IMR-90 (cell line): ENCODE measurements at regions not wholly inside any gene's neighbourhood (a gene's known extent, or its start where the extent isn't known, plus 50 kb on each side); places are given as distances from the start of the nearest gene placed in this dataset.

ENCODE experiments used
- CEBPB ChIP-seq: IDR thresholded peaks from 2 replicates; pipeline ENCODE4 v1.6.1; 2012; ENCODE audit warnings: low read depth, low read length, improper control_type of control experiment
- CHD1 ChIP-seq: IDR thresholded peaks from 2 replicates; pipeline ENCODE4 v1.6.1; 2012; ENCODE audit warnings: low read depth, low read length, improper control_type of control experiment
- FOS ChIP-seq: fragments of 150-350 bp; IDR thresholded peaks from 2 replicates; pipeline ENCODE4 v1.6.1; 2016; ENCODE audit warnings: low read depth, low read length
- MAFK ChIP-seq: IDR thresholded peaks from 2 replicates; pipeline ENCODE4 v1.6.1; 2012; ENCODE audit warnings: low read depth, low read length, improper control_type of control experiment
- NFE2L2 ChIP-seq: fragments of 150-350 bp; IDR thresholded peaks from 2 replicates; pipeline ENCODE4 v1.6.1; 2016; ENCODE audit warnings: low read depth, mild to moderate bottlenecking, low read length
- POLR2A ChIP-seq: IDR thresholded peaks from 2 replicates; pipeline ENCODE4 v1.6.1; 2012; ENCODE audit warnings: mild to moderate bottlenecking, low read depth, low read length
- RAD21 ChIP-seq: IDR thresholded peaks from 2 replicates; pipeline ENCODE4 v1.6.1; 2012; ENCODE audit warnings: low read length, improper control_type of control experiment
- RCOR1 ChIP-seq: IDR thresholded peaks from 2 replicates; pipeline ENCODE4 v1.6.1; 2012; ENCODE audit warnings: mild to moderate bottlenecking, low read length, improper control_type of control experiment; ENCODE audit not compliant: insufficient replicate concordance
- RFX5 ChIP-seq: IDR thresholded peaks from 2 replicates; pipeline ENCODE4 v1.8.0; 2012; ENCODE audit warnings: low read depth, mild to moderate bottlenecking, low read length, moderate library complexity
- TF ChIP-seq, protein P1 (sequence below): conservative IDR thresholded peaks from 2 replicates; pipeline ENCODE4 v1.5.1; 2012; ENCODE audit warnings: mild to moderate bottlenecking, low read depth, low read length, improper control_type of control experiment
- TF ChIP-seq, protein P2 (sequence below): fragments of 150-350 bp; IDR thresholded peaks from 2 replicates; pipeline ENCODE4 v1.6.1; 2017; ENCODE audit warnings: mild to moderate bottlenecking, antibody characterized with exemption, low read length, low read depth

DNA sequence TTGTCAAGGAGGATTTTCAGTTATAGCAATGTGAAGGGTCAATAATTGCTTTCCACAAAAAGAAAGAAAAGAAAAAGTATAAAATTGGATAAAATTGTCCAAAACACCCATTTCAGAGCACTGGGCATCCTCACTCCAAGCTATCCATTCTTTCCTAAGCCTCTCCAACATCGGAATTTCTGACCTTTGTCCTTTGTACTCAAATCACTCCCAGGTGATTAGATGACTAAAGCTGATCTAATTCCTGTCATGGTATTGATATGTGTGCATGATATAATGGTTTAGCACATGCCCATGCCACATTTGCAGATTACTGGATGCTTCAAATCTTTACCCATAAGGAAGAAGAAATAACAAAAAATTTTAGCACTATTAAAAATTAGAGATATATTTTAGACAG is 152.3 kb downstream of the CENPC start:
- no peak for TF ChIP-seq CEBPB
- TF ChIP-seq, protein P1, sequence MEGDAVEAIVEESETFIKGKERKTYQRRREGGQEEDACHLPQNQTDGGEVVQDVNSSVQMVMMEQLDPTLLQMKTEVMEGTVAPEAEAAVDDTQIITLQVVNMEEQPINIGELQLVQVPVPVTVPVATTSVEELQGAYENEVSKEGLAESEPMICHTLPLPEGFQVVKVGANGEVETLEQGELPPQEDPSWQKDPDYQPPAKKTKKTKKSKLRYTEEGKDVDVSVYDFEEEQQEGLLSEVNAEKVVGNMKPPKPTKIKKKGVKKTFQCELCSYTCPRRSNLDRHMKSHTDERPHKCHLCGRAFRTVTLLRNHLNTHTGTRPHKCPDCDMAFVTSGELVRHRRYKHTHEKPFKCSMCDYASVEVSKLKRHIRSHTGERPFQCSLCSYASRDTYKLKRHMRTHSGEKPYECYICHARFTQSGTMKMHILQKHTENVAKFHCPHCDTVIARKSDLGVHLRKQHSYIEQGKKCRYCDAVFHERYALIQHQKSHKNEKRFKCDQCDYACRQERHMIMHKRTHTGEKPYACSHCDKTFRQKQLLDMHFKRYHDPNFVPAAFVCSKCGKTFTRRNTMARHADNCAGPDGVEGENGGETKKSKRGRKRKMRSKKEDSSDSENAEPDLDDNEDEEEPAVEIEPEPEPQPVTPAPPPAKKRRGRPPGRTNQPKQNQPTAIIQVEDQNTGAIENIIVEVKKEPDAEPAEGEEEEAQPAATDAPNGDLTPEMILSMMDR: no peak
- no peak for TF ChIP-seq FOS
- TF ChIP-seq POLR2A: no peak
- no peak for TF ChIP-seq RAD21
- TF ChIP-seq, protein P2, sequence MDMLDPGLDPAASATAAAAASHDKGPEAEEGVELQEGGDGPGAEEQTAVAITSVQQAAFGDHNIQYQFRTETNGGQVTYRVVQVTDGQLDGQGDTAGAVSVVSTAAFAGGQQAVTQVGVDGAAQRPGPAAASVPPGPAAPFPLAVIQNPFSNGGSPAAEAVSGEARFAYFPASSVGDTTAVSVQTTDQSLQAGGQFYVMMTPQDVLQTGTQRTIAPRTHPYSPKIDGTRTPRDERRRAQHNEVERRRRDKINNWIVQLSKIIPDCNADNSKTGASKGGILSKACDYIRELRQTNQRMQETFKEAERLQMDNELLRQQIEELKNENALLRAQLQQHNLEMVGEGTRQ: no peak
- no peak for TF ChIP-seq RFX5
- no peak for TF ChIP-seq NFE2L2
- TF ChIP-seq CHD1: no peak
- no peak for TF ChIP-seq MAFK
- TF ChIP-seq RCOR1: no peak
